ENCODE measurements at regions not wholly inside any gene's neighbourhood (a gene's known extent, or its start where the extent isn't known, plus 50 kb on each side); places are given as distances from the start of the nearest gene placed in this dataset.

- Histone ChIP-seq H3K27ac (ENCODE audit: low read depth, low read length) (no peak overlapping the region), H3K27me3 (ENCODE audit: control insufficient read depth, insufficient read depth, low read length) (no peaks in the 10 kb centered on the region), H3K9me3 (ENCODE audit: control insufficient read depth, insufficient read depth, low read length) (no peaks in the 10 kb centered on the region), H3K4me3 (ENCODE audit: low read depth, low read length) (no peak overlapping the region)
- CTCF ChIA-PET, result no interaction called here
- POLR2A ChIA-PET, result no interaction called here
- TF ChIP-seq, protein P1, sequence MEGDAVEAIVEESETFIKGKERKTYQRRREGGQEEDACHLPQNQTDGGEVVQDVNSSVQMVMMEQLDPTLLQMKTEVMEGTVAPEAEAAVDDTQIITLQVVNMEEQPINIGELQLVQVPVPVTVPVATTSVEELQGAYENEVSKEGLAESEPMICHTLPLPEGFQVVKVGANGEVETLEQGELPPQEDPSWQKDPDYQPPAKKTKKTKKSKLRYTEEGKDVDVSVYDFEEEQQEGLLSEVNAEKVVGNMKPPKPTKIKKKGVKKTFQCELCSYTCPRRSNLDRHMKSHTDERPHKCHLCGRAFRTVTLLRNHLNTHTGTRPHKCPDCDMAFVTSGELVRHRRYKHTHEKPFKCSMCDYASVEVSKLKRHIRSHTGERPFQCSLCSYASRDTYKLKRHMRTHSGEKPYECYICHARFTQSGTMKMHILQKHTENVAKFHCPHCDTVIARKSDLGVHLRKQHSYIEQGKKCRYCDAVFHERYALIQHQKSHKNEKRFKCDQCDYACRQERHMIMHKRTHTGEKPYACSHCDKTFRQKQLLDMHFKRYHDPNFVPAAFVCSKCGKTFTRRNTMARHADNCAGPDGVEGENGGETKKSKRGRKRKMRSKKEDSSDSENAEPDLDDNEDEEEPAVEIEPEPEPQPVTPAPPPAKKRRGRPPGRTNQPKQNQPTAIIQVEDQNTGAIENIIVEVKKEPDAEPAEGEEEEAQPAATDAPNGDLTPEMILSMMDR (IDR thresholded peaks at IDR 0.05; ENCODE audit: low read depth, low read length), result no peak
- DNase-seq (ENCODE audit: low read depth, low spot score), result no peak
Measured at GRCh38 chr2:18731666-18732065, 142.3 kb upstream of the NT5C1B start.

DNA sequence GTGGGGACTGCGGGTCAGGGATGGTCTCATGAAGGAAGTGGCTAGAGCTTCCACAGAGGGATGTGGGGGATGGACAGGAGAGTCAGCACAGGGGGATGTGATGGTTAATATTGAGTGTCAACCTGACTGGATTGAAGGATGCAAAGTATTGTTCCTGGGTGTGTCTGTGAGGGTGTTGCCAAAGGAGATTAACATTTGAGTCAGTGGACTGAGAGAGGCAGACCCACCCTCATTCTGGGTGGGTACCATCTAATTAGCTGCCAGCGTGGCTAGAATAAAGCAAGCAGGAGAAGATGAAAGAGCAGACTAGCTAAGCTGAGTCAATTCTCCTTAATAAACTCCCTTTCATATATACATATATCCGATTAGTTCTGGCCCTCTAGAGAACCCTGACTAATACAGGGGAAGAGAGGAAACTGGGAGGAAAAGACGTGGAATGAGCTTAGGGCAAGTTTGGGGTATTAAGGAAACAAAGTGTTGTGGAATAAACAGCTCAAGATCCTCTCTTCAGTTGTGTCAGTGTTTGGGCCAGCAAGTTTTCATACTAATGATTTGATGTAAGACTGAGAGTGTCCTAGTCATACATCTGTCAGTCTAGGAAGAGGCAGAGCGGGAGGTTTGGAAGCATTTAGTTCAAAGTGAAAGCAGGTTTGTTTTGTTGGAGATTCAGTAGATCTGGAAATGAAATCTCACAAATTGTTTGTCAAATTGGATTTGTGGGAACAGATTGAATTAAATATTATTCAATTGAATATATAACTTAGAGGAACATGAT, 135.2 kb upstream of the NT5C1B start:
- Histone ChIP-seq H3K27me3 (ENCODE audit: control insufficient read depth, insufficient read depth, low read length) (no peaks in the 10 kb centered on the region), H3K9me3 (ENCODE audit: control insufficient read depth, insufficient read depth, low read length) (no peaks in the 10 kb centered on the region), H3K27ac (ENCODE audit: low read depth, low read length) (no peak overlapping the region), H3K4me3 (ENCODE audit: low read depth, low read length) (no peak overlapping the region)
- DNase-seq (ENCODE audit: low read depth, low spot score), result no peak
- POLR2A ChIA-PET, result no interaction called here
- TF ChIP-seq, protein P1 (IDR thresholded peaks at IDR 0.05; ENCODE audit: low read depth, low read length), result no peak
- CTCF ChIA-PET, result no interaction called here

DNA sequence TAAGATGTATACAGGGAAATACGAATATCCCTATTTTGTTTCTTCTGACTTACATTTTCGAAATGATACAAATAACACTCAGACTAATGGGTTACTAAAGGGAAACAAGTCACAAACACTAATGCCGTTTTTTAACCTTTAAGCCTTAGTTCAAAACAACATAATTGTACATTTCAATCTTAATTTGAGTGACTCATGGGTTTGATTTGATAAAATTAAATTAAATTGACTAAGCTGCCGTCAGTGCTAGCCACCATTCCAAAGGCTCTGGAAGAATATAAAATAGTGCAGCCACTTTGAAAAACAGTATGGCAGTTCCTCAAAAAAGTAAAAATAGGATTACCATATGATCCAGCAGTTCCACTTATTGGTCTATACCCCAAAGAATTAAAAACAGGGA, 133.8 kb upstream of the NT5C1B start:
- TF ChIP-seq, protein P1 (IDR thresholded peaks at IDR 0.05; ENCODE audit: low read depth, low read length), result no peak
- H3K27ac ChIP-seq (ENCODE audit: low read depth, low read length), result no peak overlapping the region
- ChIA-PET POLR2A (no interaction called here), CTCF (no interaction called here)
- no peak for DNase-seq (ENCODE audit: low read depth, low spot score)
- H3K4me3 ChIP-seq (ENCODE audit: low read depth, low read length), result no peak overlapping the region
- H3K27me3 ChIP-seq (ENCODE audit: control insufficient read depth, insufficient read depth, low read length), result no peaks in the 10 kb centered on the region
- H3K9me3 ChIP-seq (ENCODE audit: control insufficient read depth, insufficient read depth, low read length), result no peaks in the 10 kb centered on the region

DNA sequence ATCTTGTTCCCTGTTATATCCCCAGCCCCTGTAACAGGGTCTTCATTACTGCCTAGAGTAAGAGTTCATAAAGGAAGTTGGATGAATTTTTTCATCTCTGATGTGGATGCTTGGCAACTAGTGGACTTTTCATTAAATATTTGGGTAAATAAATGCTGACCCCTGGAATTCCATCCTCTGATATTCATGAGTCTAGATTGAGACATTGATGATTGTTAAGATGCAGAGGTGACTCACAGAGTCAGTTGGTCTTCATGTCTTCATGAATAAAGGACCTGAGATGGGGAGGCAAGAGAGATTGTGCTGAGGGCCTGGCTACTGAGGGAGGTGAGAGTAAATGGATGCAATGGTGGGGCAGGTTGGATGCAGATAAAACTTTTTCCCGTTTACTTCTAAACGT, 132.7 kb upstream of the NT5C1B start:
- TF ChIP-seq, protein P1 (IDR thresholded peaks at IDR 0.05; ENCODE audit: low read depth, low read length), result no peak
- H3K27ac ChIP-seq (ENCODE audit: low read depth, low read length), result no peak overlapping the region
- ChIA-PET POLR2A (no interaction called here), CTCF (no interaction called here)
- H3K4me3 ChIP-seq (ENCODE audit: low read depth, low read length), result no peak overlapping the region
- DNase-seq (ENCODE audit: low read depth, low spot score), result no peak
- H3K27me3 ChIP-seq (ENCODE audit: control insufficient read depth, insufficient read depth, low read length), result no peaks in the 10 kb centered on the region
- no peaks in the 10 kb centered on the region for H3K9me3 ChIP-seq (ENCODE audit: control insufficient read depth, insufficient read depth, low read length)

- TF ChIP-seq, protein P1 (IDR thresholded peaks at IDR 0.05; ENCODE audit: low read depth, low read length), result no peak
- no peak for DNase-seq (ENCODE audit: low read depth, low spot score)
- Histone ChIP-seq H3K27ac (ENCODE audit: low read depth, low read length) (no peak overlapping the region), H3K27me3 (ENCODE audit: control insufficient read depth, insufficient read depth, low read length) (no peaks in the 10 kb centered on the region), H3K9me3 (ENCODE audit: control insufficient read depth, insufficient read depth, low read length) (no peaks in the 10 kb centered on the region), H3K4me3 (ENCODE audit: low read depth, low read length) (no peak overlapping the region)
- ChIA-PET POLR2A (no interaction called here), CTCF (interaction anchor here (0.8 kb wide), 1 partner anchor 638 kb away, joined by 3 read pairs; the partner anchor contains the start of gene OSR1)
Measured at GRCh38 chr2:18721038-18721922, 131.9 kb upstream of the NT5C1B start.
